ENCODE measurements at regions not wholly inside any gene's neighbourhood (a gene's known extent, or its start where the extent isn't known, plus 50 kb on each side); places are given as distances from the start of the nearest gene placed in this dataset.

DNA sequence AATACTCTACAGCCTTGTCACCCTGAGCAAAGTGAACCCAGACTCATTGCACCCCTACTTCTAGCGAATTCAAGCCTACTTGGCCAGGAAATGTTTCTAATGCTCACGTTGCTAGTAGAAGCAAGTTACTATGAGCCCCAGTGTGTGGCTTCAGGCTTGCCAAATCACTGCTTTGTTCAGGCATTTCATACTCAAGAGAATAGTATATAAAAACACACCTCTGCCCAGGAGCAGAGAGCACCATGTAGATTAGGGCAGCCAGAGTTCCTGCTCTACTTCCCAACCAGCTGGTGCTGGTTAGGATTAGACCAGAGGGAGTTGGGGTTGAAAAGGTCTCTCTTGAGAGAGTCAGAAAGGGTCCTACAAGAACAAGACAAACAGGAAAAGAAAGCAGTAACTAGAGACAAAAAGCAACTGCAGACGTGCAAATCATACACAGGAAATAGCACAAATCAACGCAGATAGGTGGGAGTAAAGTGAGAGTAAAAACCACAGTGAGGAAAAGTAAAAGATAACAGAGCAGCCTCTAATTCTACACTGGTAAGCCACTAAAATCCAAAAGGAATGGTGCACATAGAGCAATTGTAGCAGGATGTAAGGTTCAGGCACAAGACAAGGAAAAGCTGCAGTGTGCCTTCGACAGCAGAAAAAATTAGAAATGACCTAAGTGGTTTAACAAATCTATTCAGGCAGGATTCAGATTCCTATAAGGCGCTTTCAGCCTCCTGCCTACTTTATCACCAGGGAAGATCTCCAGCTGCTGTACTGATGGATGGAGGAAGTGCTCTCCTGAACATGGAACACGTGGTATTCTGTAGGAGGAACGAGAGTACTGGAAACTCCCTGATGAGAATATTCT lies 49.6 kb upstream of the KIF2A start:
- no peak for TF ChIP-seq POLR2A (IDR thresholded peaks at IDR 0.05)
- TF ChIP-seq, protein P1, sequence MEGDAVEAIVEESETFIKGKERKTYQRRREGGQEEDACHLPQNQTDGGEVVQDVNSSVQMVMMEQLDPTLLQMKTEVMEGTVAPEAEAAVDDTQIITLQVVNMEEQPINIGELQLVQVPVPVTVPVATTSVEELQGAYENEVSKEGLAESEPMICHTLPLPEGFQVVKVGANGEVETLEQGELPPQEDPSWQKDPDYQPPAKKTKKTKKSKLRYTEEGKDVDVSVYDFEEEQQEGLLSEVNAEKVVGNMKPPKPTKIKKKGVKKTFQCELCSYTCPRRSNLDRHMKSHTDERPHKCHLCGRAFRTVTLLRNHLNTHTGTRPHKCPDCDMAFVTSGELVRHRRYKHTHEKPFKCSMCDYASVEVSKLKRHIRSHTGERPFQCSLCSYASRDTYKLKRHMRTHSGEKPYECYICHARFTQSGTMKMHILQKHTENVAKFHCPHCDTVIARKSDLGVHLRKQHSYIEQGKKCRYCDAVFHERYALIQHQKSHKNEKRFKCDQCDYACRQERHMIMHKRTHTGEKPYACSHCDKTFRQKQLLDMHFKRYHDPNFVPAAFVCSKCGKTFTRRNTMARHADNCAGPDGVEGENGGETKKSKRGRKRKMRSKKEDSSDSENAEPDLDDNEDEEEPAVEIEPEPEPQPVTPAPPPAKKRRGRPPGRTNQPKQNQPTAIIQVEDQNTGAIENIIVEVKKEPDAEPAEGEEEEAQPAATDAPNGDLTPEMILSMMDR (IDR thresholded peaks at IDR 0.05), result no peak
- 27 to 30% methylated on average over 8 of the region's 8 CpGs for WGBS, 2 donors
- no peak overlapping the region for H3K4me3 ChIP-seq (ENCODE audit: low read depth, poor library complexity, severe bottlenecking)
- intact Hi-C loops (cut with DNase I; ENCODE audit: low total_unique reads), result no loop called here
- DNase-seq (ENCODE audit: low spot score in 2 of 2), result no peak

Data from lower leg skin (tissue), 4 donors.